Ascending aorta (tissue), 2 donors: ENCODE measurements at regions not wholly inside any gene's neighbourhood (a gene's known extent, or its start where the extent isn't known, plus 50 kb on each side); places are given as distances from the start of the nearest gene placed in this dataset.
"Not testable (repeated sequence)": the region's sequence is repeated elsewhere in the genome, so short reads cannot be mapped to it uniquely, and the experiment has no call there.

Source experiments
- DNase-seq, 2 donors: peaks; one replicate each; pipeline ENCODE4 v3.0.0-alpha.2; 2019; ENCODE audit warnings: low spot score in 2 of 2
- H3K27ac ChIP-seq, 2 donors: fragments of 200-600 bp; sonication (generic); one replicate each; pipeline ENCODE4 v1.5.1; 2016 to 2017; ENCODE audit warnings: mild to moderate bottlenecking in 1 of 2
- H3K27me3 ChIP-seq: fragments of 200-600 bp; sonication (generic); one replicate; pipeline ENCODE4 v1.5.1; 2017
- H3K36me3 ChIP-seq, 2 donors: fragments of 200-600 bp; sonication (generic); one replicate each; pipeline ENCODE4 v1.5.1; 2016
- H3K4me1 ChIP-seq, 2 donors: fragments of 200-600 bp; sonication (generic); one replicate each; pipeline ENCODE4 v1.5.1; 2016 to 2017; ENCODE audit warnings: mild to moderate bottlenecking in 1 of 2
- H3K4me3 ChIP-seq, 2 donors: fragments of 200-600 bp; sonication (generic); one replicate each; pipeline ENCODE4 v1.5.1; 2016 to 2017; ENCODE audit warnings: mild to moderate bottlenecking in 1 of 2
- H3K9me3 ChIP-seq, 2 donors: fragments of 200-600 bp; sonication (generic); one replicate each; pipeline ENCODE4 v1.5.1; 2016
- intact Hi-C: fragments of 100-400 bp; cut with DNase I; formaldehyde crosslinking; loops from one replicate; pipeline ENCODE4 v1.15.1; 2023
- TF ChIP-seq, protein P1 (sequence below), 3 experiments: fragments of 200-600 bp in 2 of 3; fragments of 450-650 bp in 1 of 3; sonication (generic) in 2 of 3; IDR thresholded peaks; one replicate each; pipeline ENCODE4 v1.5.1; 2016 to 2019; ENCODE audit warnings: antibody characterized with exemption in 3 of 3, mild to moderate bottlenecking in 1 of 3, moderate library complexity in 1 of 3

GRCh38 chr17:83025636-83026280 lies 53.7 kb upstream of the METRNL start:
- intact Hi-C loops: no loop called here
- no peak for DNase-seq
- Histone ChIP-seq H3K4me1 (no peaks in the 10 kb centered on the region), H3K4me3 (no peak overlapping the region), H3K36me3 (no peaks in the 10 kb centered on the region), H3K9me3 (no peaks in the 10 kb centered on the region), H3K27ac (no peak overlapping the region), H3K27me3 (no peaks in the 10 kb centered on the region)
- TF ChIP-seq, protein P1, sequence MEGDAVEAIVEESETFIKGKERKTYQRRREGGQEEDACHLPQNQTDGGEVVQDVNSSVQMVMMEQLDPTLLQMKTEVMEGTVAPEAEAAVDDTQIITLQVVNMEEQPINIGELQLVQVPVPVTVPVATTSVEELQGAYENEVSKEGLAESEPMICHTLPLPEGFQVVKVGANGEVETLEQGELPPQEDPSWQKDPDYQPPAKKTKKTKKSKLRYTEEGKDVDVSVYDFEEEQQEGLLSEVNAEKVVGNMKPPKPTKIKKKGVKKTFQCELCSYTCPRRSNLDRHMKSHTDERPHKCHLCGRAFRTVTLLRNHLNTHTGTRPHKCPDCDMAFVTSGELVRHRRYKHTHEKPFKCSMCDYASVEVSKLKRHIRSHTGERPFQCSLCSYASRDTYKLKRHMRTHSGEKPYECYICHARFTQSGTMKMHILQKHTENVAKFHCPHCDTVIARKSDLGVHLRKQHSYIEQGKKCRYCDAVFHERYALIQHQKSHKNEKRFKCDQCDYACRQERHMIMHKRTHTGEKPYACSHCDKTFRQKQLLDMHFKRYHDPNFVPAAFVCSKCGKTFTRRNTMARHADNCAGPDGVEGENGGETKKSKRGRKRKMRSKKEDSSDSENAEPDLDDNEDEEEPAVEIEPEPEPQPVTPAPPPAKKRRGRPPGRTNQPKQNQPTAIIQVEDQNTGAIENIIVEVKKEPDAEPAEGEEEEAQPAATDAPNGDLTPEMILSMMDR (IDR thresholded peaks at IDR 0.05): no peak

DNA sequence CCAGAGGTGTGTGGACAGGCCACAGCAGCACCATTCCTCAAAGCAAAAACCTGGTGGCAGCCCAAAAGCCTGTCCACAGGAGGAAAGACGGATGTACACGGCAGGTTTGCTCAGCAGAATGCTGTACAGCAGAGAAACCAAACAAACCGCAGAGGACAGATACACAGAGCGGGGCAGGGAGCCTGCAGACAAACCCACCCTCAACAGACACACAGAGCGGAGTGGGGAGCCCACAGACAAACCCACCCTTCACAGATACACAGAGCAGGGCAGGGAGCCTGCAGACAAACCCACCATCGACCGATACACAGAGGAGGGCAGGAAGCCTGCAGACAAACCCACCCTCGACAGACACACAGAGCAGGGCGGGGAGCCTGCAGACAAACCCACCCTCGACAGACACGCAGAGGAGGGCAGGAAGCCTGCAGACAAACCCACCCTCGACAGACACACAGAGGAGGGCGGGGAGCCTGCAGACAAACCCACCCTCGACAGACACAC lies 53.0 kb upstream of the METRNL start:
- DNase-seq: no peak

GRCh38 chr17:83026921-83027320 lies 52.5 kb upstream of the METRNL start:
- DNase-seq, H3K4me1 ChIP-seq, H3K27me3 ChIP-seq, H3K27ac ChIP-seq, H3K36me3 ChIP-seq, H3K9me3 ChIP-seq, H3K4me3 ChIP-seq, intact Hi-C loops: not testable (repeated sequence)

More for the DNA sequence above, 53.0 kb upstream of the METRNL start:
- H3K9me3 ChIP-seq: no peaks in the 10 kb centered on the region
- H3K27ac ChIP-seq: no peak overlapping the region
- TF ChIP-seq, protein P1 (IDR thresholded peaks at IDR 0.05): no peak
- intact Hi-C loops: no loop called here
- H3K27me3 ChIP-seq: no peaks in the 10 kb centered on the region
- H3K36me3 ChIP-seq: no peaks in the 10 kb centered on the region
- H3K4me1 ChIP-seq: no peaks in the 10 kb centered on the region
- no peak overlapping the region for H3K4me3 ChIP-seq

GRCh38 chr17:83028851-83029250 lies 50.6 kb upstream of the METRNL start:
- Histone ChIP-seq H3K27me3 (no peaks in the 10 kb centered on the region), H3K4me3 (no peak overlapping the region), H3K36me3 (peaks cover 0 to 4% of the 10 kb centered on the region in 2 donors), H3K9me3 (no peaks in the 10 kb centered on the region), H3K27ac (no peak overlapping the region), H3K4me1 (no peaks in the 10 kb centered on the region)
- intact Hi-C loops: no loop called here
- no peak for DNase-seq
- TF ChIP-seq, protein P1 (IDR thresholded peaks at IDR 0.05): no peak

DNA sequence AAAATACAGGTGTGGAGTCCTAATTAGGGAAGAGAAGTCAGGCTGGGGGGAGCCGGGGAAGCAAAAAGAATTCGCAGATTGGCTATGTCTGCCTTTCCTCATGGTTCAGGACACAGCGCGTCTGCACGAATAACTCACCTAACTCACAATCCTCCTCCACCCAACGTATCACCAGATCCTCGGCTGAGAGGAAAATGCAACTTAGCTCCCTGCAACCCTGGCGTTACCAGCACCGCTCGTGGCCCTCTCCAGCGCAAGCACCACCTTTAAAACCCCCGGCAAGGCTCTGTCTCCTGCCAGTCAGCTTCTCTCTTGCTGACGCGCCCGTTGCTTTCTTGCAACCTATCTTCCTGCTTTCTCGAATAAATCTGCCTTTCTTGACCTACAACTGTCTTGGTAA lies 49.8 kb upstream of the METRNL start:
- intact Hi-C loops: no loop called here
- no peak for DNase-seq

More for the DNA sequence above, 49.8 kb upstream of the METRNL start:
- no peaks in the 10 kb centered on the region for H3K27me3 ChIP-seq
- H3K36me3 ChIP-seq: peaks cover 0 to 4% of the 10 kb centered on the region in 2 donors
- TF ChIP-seq, protein P1 (IDR thresholded peaks at IDR 0.05): no peak
- H3K4me3 ChIP-seq: no peak overlapping the region
- no peaks in the 10 kb centered on the region for H3K9me3 ChIP-seq
- H3K27ac ChIP-seq: no peak overlapping the region
- H3K4me1 ChIP-seq: no peaks in the 10 kb centered on the region
